Activated CD4-positive, alpha-beta T cell treated with anti-CD3 and anti-CD28 coated beads, Interleukin-2, amount 50 U/mL, for 48 hours (primary cell): ENCODE measurements at regions not wholly inside any gene's neighbourhood (a gene's known extent, or its start where the extent isn't known, plus 50 kb on each side); places are given as distances from the start of the nearest gene placed in this dataset.
"Not testable (repeated sequence)": the region's sequence is repeated elsewhere in the genome, so short reads cannot be mapped to it uniquely, and the experiment has no call there.

ENCODE experiments used
- DNase-seq, 2 experiments: peaks; one replicate each; pipeline ENCODE4 v3.0.0-alpha.2; 2020

- DNase-seq, result no peak
Observed at GRCh38 chr22:22977479-22978200, 90.0 kb downstream of the IGLL5 start.

GRCh38 chr22:22978637-22979036 lies 91.0 kb downstream of the IGLL5 start:
- no peak for DNase-seq

- DNase-seq, result no peak
Observed at GRCh38 chr22:22979121-22979724, 91.1 kb upstream of the GNAZ start.

- no peak for DNase-seq
Observed at GRCh38 chr22:22979954-22980353, 90.4 kb upstream of the GNAZ start.

- DNase-seq, result no peak
Observed at GRCh38 chr22:22981670-22982571, 88.4 kb upstream of the GNAZ start.

- no peak for DNase-seq
Observed at GRCh38 chr22:22982616-22983015, 87.7 kb upstream of the GNAZ start.

GRCh38 chr22:22983123-22983522 lies 87.2 kb upstream of the GNAZ start:
- DNase-seq, result no peak

GRCh38 chr22:22983816-22984215 lies 86.5 kb upstream of the GNAZ start:
- DNase-seq, result no peak

GRCh38 chr22:22984967-22985366 lies 85.4 kb upstream of the GNAZ start:
- no peak for DNase-seq

GRCh38 chr22:22986008-22986407 lies 84.3 kb upstream of the GNAZ start:
- no peak for DNase-seq

GRCh38 chr22:22986640-22987039 lies 83.7 kb upstream of the GNAZ start:
- no peak for DNase-seq

- DNase-seq, result no peak
Observed at GRCh38 chr22:22988150-22988549, 82.2 kb upstream of the GNAZ start.

GRCh38 chr22:22988785-22989184 lies 81.5 kb upstream of the GNAZ start:
- no peak for DNase-seq

- no peak for DNase-seq
Observed at GRCh38 chr22:22989856-22990255, 80.5 kb upstream of the GNAZ start.

GRCh38 chr22:22990711-22991505 lies 79.4 kb upstream of the GNAZ start:
- DNase-seq, result not testable (repeated sequence)

- DNase-seq, result no peak
Observed at GRCh38 chr22:22992474-22992873, 77.8 kb upstream of the GNAZ start.

- no peak for DNase-seq
Observed at GRCh38 chr22:22993184-22993583, 77.1 kb upstream of the GNAZ start.

GRCh38 chr22:22995166-22995565 lies 75.2 kb upstream of the GNAZ start:
- no peak for DNase-seq

GRCh38 chr22:22996511-22997261 lies 73.6 kb upstream of the GNAZ start:
- DNase-seq, result no peak

- no peak for DNase-seq
Observed at GRCh38 chr22:22997262-22997898, 72.9 kb upstream of the GNAZ start.

GRCh38 chr22:22997988-22998387 lies 72.3 kb upstream of the GNAZ start:
- DNase-seq, result no peak

GRCh38 chr22:22999523-22999922 lies 70.8 kb upstream of the GNAZ start:
- DNase-seq, result no peak
